A549 (cell line): ENCODE measurements at regions not wholly inside any gene's neighbourhood (a gene's known extent, or its start where the extent isn't known, plus 50 kb on each side); places are given as distances from the start of the nearest gene placed in this dataset.

Experiments used
- ATAC-seq, 2 experiments: fragments of 200-7000 bp in 1 of 2; fragments of >200 bp in 1 of 2; cut with Nextera tagmentation in 1 of 2; cut with Tn5 transposase in 1 of 2; 3 replicates each; pipeline versions ENCODE4 v1.8.0 to v1.9.1; 2018 to 2020; ENCODE audit warnings: mild to moderate bottlenecking in 1 of 2, moderate library complexity in 1 of 2
- CTCF ChIA-PET: fragments of 300-600 bp; sonication (Branson Sonifier 250); formaldehyde crosslinking; extraction: SDS; loops from one replicate; lab custom pipeline; 2021; ENCODE audit warnings: antibody characterized with exemption, inconsistent platforms; lab: Yijun Ruan, JAX
- POLR2A ChIA-PET: fragments of 350-600 bp; formaldehyde crosslinking; extraction: SDS; loops from one replicate; lab custom pipeline; 2021; ENCODE audit warnings: antibody characterized with exemption, inconsistent platforms; lab: Yijun Ruan, JAX
- DNase-seq, 2 experiments: peaks; one replicate each; pipeline versions ENCODE4 v3.0.0 to v3.0.0-alpha.2; 2011 to 2016; ENCODE audit warnings: low read depth in 1 of 2, low spot score in 1 of 2
- FAIRE-seq: peaks from 2 replicates; lab custom pipeline; 2011; peaks lifted over from hg19 to GRCh38; lab: Jason Lieb, UNC
- H3K27ac ChIP-seq, 2 experiments: fragments of >200 bp; sonication (Bioruptor Twin); formaldehyde crosslinking; 3 replicates each; pipeline ENCODE4 v1.5.1; 2016 to 2017
- H3K4me1 ChIP-seq: fragments of >200 bp; sonication (Bioruptor Twin); formaldehyde crosslinking; 3 replicates; pipeline ENCODE4 v1.6.1; 2016
- H3K4me2 ChIP-seq: fragments of >200 bp; sonication (Bioruptor Twin); formaldehyde crosslinking; 3 replicates; pipeline ENCODE4 v1.6.1; 2016
- H3K4me3 ChIP-seq: fragments of >200 bp; sonication (Bioruptor Twin); formaldehyde crosslinking; 3 replicates; pipeline ENCODE4 v1.5.1; 2016
- H3K9me3 ChIP-seq: fragments of >200 bp; sonication (Bioruptor Twin); formaldehyde crosslinking; 3 replicates; pipeline ENCODE4 v1.6.1; 2016
- BHLHE40 ChIP-seq: IDR thresholded peaks from 2 replicates; pipeline ENCODE4 v1.6.1; 2012; ENCODE audit warnings: low read depth, low read length, inconsistent platforms
- CBX2 ChIP-seq: fragments of 200-600 bp; sonication (generic); IDR thresholded peaks from 2 replicates; pipeline ENCODE4 v1.6.1; 2016; ENCODE audit warnings: low read depth, mild to moderate bottlenecking, borderline replicate concordance
- CHD2 ChIP-seq: fragments of 150-350 bp; IDR thresholded peaks from 2 replicates; pipeline ENCODE4 v1.6.1; 2014; ENCODE audit warnings: low read length; ENCODE audit not compliant: partially characterized antibody
- EHF ChIP-seq: fragments of 250-450 bp; sonication (Bioruptor Pico); IDR thresholded peaks from 2 replicates; pipeline ENCODE4 v1.5.0; 2020; ENCODE audit warnings: mild to moderate bottlenecking
- EP300 ChIP-seq, 2 experiments: fragments of >200 bp; sonication (Bioruptor Twin); formaldehyde crosslinking; IDR thresholded peaks; 2 replicates in 1 of 2; 3 replicates in 1 of 2; pipeline ENCODE4 v1.6.1; 2016 to 2017
- ESRRA ChIP-seq: fragments of 150-350 bp; IDR thresholded peaks from 2 replicates; pipeline ENCODE4 v1.6.1; 2014; ENCODE audit warnings: mild to moderate bottlenecking, low read length, borderline replicate concordance
- HOXB13 ChIP-seq: fragments of 250-450 bp; sonication (Bioruptor Pico); IDR thresholded peaks from 2 replicates; pipeline ENCODE4 v1.5.0; 2020; ENCODE audit warnings: low read depth, mild to moderate bottlenecking, moderate library complexity
- KDM1A ChIP-seq: fragments of 200-600 bp; sonication (generic); IDR thresholded peaks from 2 replicates; pipeline ENCODE4 v1.6.1; 2016; ENCODE audit warnings: low read depth, mild to moderate bottlenecking
- KDM5A ChIP-seq: fragments of 200-600 bp; sonication (generic); IDR thresholded peaks from 2 replicates; pipeline ENCODE4 v1.6.1; 2016; ENCODE audit warnings: antibody characterized with exemption, mild to moderate bottlenecking
- MAFK ChIP-seq: fragments of 450-650 bp; IDR thresholded peaks from 2 replicates; pipeline ENCODE4 v1.6.1; 2014; ENCODE audit not compliant: partially characterized antibody
- MAZ ChIP-seq: fragments of 150-350 bp; IDR thresholded peaks from 2 replicates; pipeline ENCODE4 v1.6.1; 2014; ENCODE audit warnings: antibody characterized with exemption, low read depth, low read length, borderline replicate concordance
- NPAS2 ChIP-seq: fragments of 250-450 bp; sonication (Bioruptor Pico); IDR thresholded peaks from 2 replicates; pipeline ENCODE4 v1.8.0; 2022; ENCODE audit warnings: mild to moderate bottlenecking, moderate library complexity, borderline replicate concordance
- NR3C1 ChIP-seq: fragments of >200 bp; sonication (Bioruptor Twin); formaldehyde crosslinking; IDR thresholded peaks from 3 replicates; pipeline ENCODE4 v1.6.1; 2017
- POLR2A ChIP-seq: IDR thresholded peaks from 2 replicates; pipeline ENCODE4 v1.6.1; 2012; ENCODE audit warnings: mild to moderate bottlenecking, low read length
- POLR2AphosphoS2 ChIP-seq: conservative IDR thresholded peaks from 2 replicates; pipeline ENCODE4 v1.6.1; 2012; ENCODE audit warnings: low read length, improper control_type of control experiment, inconsistent platforms
- SMC3 ChIP-seq: fragments of >200 bp; sonication (Bioruptor Twin); formaldehyde crosslinking; IDR thresholded peaks from 3 replicates; pipeline ENCODE4 v1.6.1; 2018; ENCODE audit warnings: inconsistent platforms
- TFCP2L1 ChIP-seq: fragments of 250-450 bp; sonication (Bioruptor Pico); IDR thresholded peaks from 2 replicates; pipeline ENCODE4 v1.5.0; 2021; ENCODE audit warnings: mild to moderate bottlenecking
- TP53 ChIP-seq: fragments of 250-450 bp; sonication (Bioruptor Pico); IDR thresholded peaks from 2 replicates; pipeline ENCODE4 v1.5.0; 2021; ENCODE audit warnings: mild to moderate bottlenecking, moderate library complexity
- ZNF302 ChIP-seq: fragments of 250-450 bp; sonication (Bioruptor Pico); IDR thresholded peaks from 2 replicates; pipeline ENCODE4 v1.9.0; 2021; ENCODE audit warnings: inconsistent platforms, mild to moderate bottlenecking, moderate library complexity
- ZSCAN20 ChIP-seq: fragments of 250-450 bp; sonication (Bioruptor Pico); IDR thresholded peaks from 2 replicates; pipeline ENCODE4 v1.8.0; 2022; ENCODE audit warnings: mild to moderate bottlenecking, moderate library complexity
- WGBS: methylation state at CpG from one replicate; pipeline ENCODE4 v1.1.6; 2017; ENCODE audit errors: missing lambda C conversion rate; 5-methylcytosine and 5-hydroxymethylcytosine counted together
- TF ChIP-seq, protein P1 (sequence below): fragments of 450-650 bp; IDR thresholded peaks from 2 replicates; pipeline ENCODE4 v1.6.1; 2014; ENCODE audit warnings: antibody characterized with exemption
- TF ChIP-seq, protein P2 (sequence below): IDR thresholded peaks from 2 replicates; pipeline ENCODE4 v1.6.1; 2012; ENCODE audit warnings: low read depth, borderline replicate concordance
- TF ChIP-seq, protein P3 (sequence below): fragments of 150-350 bp; IDR thresholded peaks from 2 replicates; pipeline ENCODE4 v1.6.1; 2014; ENCODE audit warnings: low read depth, mild to moderate bottlenecking, low read length
- TF ChIP-seq, protein P4 (sequence below): fragments of >200 bp; sonication (Bioruptor Twin); formaldehyde crosslinking; IDR thresholded peaks from 2 replicates; pipeline ENCODE4 v1.6.1; 2016
- TF ChIP-seq, protein P5 (sequence below): fragments of 200-600 bp; sonication (generic); IDR thresholded peaks from 2 replicates; pipeline ENCODE4 v1.6.1; 2016; ENCODE audit warnings: antibody characterized with exemption, mild to moderate bottlenecking, moderate library complexity
- TF ChIP-seq, protein P6 (sequence below): fragments of 250-450 bp; sonication (Bioruptor Pico); IDR thresholded peaks from 2 replicates; pipeline ENCODE4 v1.5.0; 2021; ENCODE audit warnings: mild to moderate bottlenecking, moderate library complexity, borderline replicate concordance

DNA sequence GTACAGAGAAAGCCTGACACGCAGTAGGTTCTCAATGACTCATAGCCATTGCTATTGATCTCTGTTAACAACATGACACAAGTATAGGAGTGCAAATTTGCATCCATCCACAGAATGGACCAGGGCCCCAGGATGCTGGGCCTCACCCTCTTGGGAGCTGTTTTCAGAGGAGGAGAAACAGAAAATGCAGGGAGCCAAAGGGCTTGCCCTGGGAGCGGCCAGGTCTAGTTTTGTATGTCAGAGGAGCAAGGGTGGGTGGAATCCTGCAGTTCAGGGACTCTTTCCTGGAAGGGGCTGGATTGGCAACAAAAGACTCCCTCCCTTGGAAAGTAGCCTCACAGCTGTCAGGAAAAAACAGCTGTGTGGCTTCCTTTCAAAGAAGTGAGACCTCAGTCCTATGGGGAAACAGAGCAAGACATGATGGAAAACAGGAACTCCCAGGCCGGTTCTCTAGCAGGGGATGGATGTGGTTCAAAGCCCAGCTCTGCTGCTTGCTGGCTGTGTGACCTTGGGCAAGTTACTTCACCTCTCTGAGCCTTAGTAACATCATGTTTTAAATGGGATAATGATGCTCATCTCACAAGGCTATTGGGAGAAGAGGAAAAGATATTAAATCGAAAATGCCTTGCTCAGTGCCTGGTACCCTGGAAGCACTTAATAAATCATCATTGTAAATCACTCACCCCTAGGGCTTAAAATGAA, 50.5 kb upstream of the SH3PXD2B start:
- 43% methylated on average over 4 of the region's 4 CpGs for WGBS

DNA sequence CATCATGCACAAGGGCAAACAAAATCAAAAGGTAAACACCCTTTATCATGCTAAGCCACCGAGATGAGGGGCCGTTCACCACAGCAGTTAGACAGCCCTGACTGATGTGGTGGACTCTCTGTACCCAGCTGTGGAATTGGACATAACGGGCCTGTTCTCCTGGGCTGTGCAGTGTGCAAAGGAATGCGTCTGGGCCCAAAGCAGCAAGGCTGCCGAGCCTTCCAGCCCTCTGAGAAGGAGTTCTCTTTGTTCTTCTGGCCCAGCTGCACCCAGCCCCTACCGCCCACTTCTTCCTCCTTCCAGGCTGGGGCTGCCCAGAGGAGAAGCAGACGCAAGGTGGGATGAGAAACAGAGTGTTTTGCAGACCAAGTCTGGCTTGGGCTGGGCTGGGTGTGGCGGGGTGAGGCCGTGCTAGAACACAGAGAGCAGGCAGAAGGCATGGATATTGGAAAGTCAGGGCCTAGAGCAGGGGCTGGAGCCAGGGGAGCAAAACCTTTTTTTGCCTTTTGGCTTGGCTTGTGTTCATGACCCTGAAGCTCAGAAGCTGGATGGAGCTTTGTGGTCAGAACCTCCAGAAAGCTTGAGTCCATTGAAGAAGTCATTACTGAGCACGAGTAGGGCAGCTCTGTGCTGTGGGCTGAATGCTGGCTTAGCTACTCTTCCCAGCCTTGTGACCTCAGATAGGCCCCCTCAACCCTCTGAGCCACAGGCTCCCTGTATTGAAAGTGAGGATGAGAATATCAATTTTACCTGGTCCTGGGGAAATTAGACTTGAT, 49.8 kb upstream of the SH3PXD2B start:
- FAIRE-seq (no peak), ATAC-seq (no peak), DNase-seq (no peak)
- Histone ChIP-seq H3K27ac (no peak overlapping the region; a peak in 1 of 6 replicates), H3K4me1 (no peaks in the 10 kb centered on the region), H3K4me3 (no peak overlapping the region), H3K4me2 (no peak overlapping the region), H3K9me3 (no peaks in the 10 kb centered on the region)
- CTCF ChIA-PET: interaction anchor here (1.3 to 2.6 kb wide), 2 partner anchors 52 to 193 kb away, joined by 3 to 8 read pairs; no protein-coding TSS in a partner anchor
- TF ChIP-seq NPAS2 (CRISPR knock-in tag) (no peak), MAFK (no peak), EHF (no peak), ZSCAN20 (CRISPR knock-in tag) (no peak), CBX2 (no peak), ESRRA (no peak), NR3C1 (no peak), CHD2 (no peak), POLR2A (no peak), ZNF302 (CRISPR knock-in tag) (no peak), KDM5A (no peak), KDM1A (no peak), SMC3 (no peak), HOXB13 (no peak)
- TF ChIP-seq, protein P1, sequence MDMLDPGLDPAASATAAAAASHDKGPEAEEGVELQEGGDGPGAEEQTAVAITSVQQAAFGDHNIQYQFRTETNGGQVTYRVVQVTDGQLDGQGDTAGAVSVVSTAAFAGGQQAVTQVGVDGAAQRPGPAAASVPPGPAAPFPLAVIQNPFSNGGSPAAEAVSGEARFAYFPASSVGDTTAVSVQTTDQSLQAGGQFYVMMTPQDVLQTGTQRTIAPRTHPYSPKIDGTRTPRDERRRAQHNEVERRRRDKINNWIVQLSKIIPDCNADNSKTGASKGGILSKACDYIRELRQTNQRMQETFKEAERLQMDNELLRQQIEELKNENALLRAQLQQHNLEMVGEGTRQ: no peak
- TF ChIP-seq, protein P2, sequence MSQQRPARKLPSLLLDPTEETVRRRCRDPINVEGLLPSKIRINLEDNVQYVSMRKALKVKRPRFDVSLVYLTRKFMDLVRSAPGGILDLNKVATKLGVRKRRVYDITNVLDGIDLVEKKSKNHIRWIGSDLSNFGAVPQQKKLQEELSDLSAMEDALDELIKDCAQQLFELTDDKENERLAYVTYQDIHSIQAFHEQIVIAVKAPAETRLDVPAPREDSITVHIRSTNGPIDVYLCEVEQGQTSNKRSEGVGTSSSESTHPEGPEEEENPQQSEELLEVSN: no peak
- TF ChIP-seq, protein P3, sequence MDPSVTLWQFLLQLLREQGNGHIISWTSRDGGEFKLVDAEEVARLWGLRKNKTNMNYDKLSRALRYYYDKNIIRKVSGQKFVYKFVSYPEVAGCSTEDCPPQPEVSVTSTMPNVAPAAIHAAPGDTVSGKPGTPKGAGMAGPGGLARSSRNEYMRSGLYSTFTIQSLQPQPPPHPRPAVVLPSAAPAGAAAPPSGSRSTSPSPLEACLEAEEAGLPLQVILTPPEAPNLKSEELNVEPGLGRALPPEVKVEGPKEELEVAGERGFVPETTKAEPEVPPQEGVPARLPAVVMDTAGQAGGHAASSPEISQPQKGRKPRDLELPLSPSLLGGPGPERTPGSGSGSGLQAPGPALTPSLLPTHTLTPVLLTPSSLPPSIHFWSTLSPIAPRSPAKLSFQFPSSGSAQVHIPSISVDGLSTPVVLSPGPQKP: no peak
- TF ChIP-seq, protein P4, sequence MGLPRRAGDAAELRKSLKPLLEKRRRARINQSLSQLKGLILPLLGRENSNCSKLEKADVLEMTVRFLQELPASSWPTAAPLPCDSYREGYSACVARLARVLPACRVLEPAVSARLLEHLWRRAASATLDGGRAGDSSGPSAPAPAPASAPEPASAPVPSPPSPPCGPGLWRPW: no peak
- TF ChIP-seq, protein P5, sequence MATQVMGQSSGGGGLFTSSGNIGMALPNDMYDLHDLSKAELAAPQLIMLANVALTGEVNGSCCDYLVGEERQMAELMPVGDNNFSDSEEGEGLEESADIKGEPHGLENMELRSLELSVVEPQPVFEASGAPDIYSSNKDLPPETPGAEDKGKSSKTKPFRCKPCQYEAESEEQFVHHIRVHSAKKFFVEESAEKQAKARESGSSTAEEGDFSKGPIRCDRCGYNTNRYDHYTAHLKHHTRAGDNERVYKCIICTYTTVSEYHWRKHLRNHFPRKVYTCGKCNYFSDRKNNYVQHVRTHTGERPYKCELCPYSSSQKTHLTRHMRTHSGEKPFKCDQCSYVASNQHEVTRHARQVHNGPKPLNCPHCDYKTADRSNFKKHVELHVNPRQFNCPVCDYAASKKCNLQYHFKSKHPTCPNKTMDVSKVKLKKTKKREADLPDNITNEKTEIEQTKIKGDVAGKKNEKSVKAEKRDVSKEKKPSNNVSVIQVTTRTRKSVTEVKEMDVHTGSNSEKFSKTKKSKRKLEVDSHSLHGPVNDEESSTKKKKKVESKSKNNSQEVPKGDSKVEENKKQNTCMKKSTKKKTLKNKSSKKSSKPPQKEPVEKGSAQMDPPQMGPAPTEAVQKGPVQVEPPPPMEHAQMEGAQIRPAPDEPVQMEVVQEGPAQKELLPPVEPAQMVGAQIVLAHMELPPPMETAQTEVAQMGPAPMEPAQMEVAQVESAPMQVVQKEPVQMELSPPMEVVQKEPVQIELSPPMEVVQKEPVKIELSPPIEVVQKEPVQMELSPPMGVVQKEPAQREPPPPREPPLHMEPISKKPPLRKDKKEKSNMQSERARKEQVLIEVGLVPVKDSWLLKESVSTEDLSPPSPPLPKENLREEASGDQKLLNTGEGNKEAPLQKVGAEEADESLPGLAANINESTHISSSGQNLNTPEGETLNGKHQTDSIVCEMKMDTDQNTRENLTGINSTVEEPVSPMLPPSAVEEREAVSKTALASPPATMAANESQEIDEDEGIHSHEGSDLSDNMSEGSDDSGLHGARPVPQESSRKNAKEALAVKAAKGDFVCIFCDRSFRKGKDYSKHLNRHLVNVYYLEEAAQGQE: no peak
- WGBS: 71% methylated on average over 10 of the region's 10 CpGs
- POLR2A ChIA-PET: no interaction called here

More for the DNA sequence above, 50.5 kb upstream of the SH3PXD2B start:
- TF ChIP-seq BHLHE40 (no peak), EP300 (IDR thresholded peaks at IDR 0.05) (no peak), KDM5A (no peak), MAZ (no peak), POLR2AphosphoS2 (no peak), TP53 (CRISPR knock-in tag) (no peak), KDM1A (no peak), CBX2 (no peak), NPAS2 (CRISPR knock-in tag) (no peak), TFCP2L1 (CRISPR knock-in tag) (no peak), EHF (no peak)
- TF ChIP-seq, protein P6, sequence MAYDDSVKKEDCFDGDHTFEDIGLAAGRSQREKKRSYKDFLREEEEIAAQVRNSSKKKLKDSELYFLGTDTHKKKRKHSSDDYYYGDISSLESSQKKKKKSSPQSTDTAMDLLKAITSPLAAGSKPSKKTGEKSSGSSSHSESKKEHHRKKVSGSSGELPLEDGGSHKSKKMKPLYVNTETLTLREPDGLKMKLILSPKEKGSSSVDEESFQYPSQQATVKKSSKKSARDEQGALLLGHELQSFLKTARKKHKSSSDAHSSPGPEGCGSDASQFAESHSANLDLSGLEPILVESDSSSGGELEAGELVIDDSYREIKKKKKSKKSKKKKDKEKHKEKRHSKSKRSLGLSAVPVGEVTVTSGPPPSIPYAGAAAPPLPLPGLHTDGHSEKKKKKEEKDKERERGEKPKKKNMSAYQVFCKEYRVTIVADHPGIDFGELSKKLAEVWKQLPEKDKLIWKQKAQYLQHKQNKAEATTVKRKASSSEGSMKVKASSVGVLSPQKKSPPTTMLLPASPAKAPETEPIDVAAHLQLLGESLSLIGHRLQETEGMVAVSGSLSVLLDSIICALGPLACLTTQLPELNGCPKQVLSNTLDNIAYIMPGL (CRISPR knock-in tag): no peak
- FAIRE-seq (no peak), DNase-seq (no peak), ATAC-seq (no peak)
- H3K27ac ChIP-seq: no peak overlapping the region; a peak in 1 of 6 replicates
- POLR2A ChIA-PET: no interaction called here
- CTCF ChIA-PET: interaction anchor here (1.3 to 2.6 kb wide), 2 partner anchors 53 to 193 kb away, joined by 3 to 8 read pairs; no protein-coding TSS in a partner anchor
- no peaks in the 10 kb centered on the region for H3K4me1 ChIP-seq
- no peak overlapping the region for H3K4me2 ChIP-seq
- no peaks in the 10 kb centered on the region for H3K9me3 ChIP-seq
- H3K4me3 ChIP-seq: no peak overlapping the region
